IMR-90 (cell line): ENCODE measurements at regions not wholly inside any gene's neighbourhood (a gene's known extent, or its start where the extent isn't known, plus 50 kb on each side); places are given as distances from the start of the nearest gene placed in this dataset.

ENCODE experiments used
- ATAC-seq: fragments of 200-7000 bp; cut with Tn5 transposase; 2 replicates; pipeline ENCODE4 v1.9.1; 2020; ENCODE audit warnings: low read depth, mild to moderate bottlenecking, moderate library complexity
- BruUV-seq: library from RNA; stranded (reverse); fragments of 400-500 nt; replicated peaks from 2 replicates; lab custom pipeline; 2021; lab: Mats Ljungman, UMichigan
- CTCF ChIA-PET: fragments of 300-600 bp; formaldehyde crosslinking; extraction: SDS; loops from one replicate; lab custom pipeline; 2021; ENCODE audit warnings: antibody characterized with exemption; lab: Yijun Ruan, JAX
- POLR2A ChIA-PET: fragments of 300-600 bp; sonication (Branson Sonifier 250); formaldehyde crosslinking; loops from one replicate; lab custom pipeline; 2022; ENCODE audit warnings: antibody characterized with exemption; ENCODE audit not compliant: unreplicated experiment; lab: Charles Lee
- DNase-seq: peaks from one replicate; pipeline ENCODE4 v3.0.0; 2013
- H2AFZ ChIP-seq: replicated peaks from 2 replicates; pipeline ENCODE3; 2013; ENCODE audit warnings: low read length, mild to moderate bottlenecking; ENCODE audit not compliant: poor library complexity
- H2AK5ac ChIP-seq: 2 replicates; pipeline ENCODE4 v1.6.1; 2013; ENCODE audit warnings: low read depth, low read length, inconsistent platforms
- H2AK9ac ChIP-seq: replicated peaks from 2 replicates; pipeline ENCODE3; 2013; ENCODE audit warnings: mild to moderate bottlenecking, low read depth, low read length, moderate library complexity; ENCODE audit not compliant: poor library complexity
- H2BK120ac ChIP-seq: 2 replicates; pipeline ENCODE4 v1.6.1; 2013; ENCODE audit warnings: low read depth, low read length, inconsistent platforms
- H2BK15ac ChIP-seq: 3 replicates; pipeline ENCODE4 v1.6.1; 2013; ENCODE audit warnings: low read depth, low read length, inconsistent platforms
- H2BK20ac ChIP-seq: 2 replicates; pipeline ENCODE4 v1.6.1; 2013; ENCODE audit warnings: low read depth, mild to moderate bottlenecking, inconsistent platforms, low read length, moderate library complexity
- H2BK5ac ChIP-seq: 2 replicates; pipeline ENCODE4 v1.6.1; 2013; ENCODE audit warnings: mild to moderate bottlenecking, low read depth, low read length, inconsistent platforms; ENCODE audit not compliant: poor library complexity, severe bottlenecking
- H3K14ac ChIP-seq: replicated peaks from 2 replicates; pipeline ENCODE4 v1.6.1; 2013; ENCODE audit warnings: low read depth, low read length, inconsistent platforms
- H3K18ac ChIP-seq: 2 replicates; pipeline ENCODE4 v1.6.1; 2013; ENCODE audit warnings: low read depth, low read length, control low read depth
- H3K23ac ChIP-seq: 2 replicates; pipeline ENCODE4 v1.6.1; 2013; ENCODE audit warnings: low read depth, low read length, inconsistent platforms
- H3K27ac ChIP-seq: 2 replicates; pipeline ENCODE4 v1.5.1; 2013; ENCODE audit warnings: mild to moderate bottlenecking, control low read depth, low read length; ENCODE audit not compliant: insufficient read depth
- H3K27me3 ChIP-seq: 2 replicates; pipeline ENCODE4 v1.6.1; 2013; ENCODE audit warnings: low read length; ENCODE audit not compliant: control insufficient read depth, insufficient read depth
- H3K36me3 ChIP-seq: 2 replicates; pipeline ENCODE4 v1.6.1; 2013; ENCODE audit warnings: low read length, mixed read lengths; ENCODE audit not compliant: control insufficient read depth, insufficient read depth
- H3K4ac ChIP-seq: 2 replicates; pipeline ENCODE4 v1.6.1; 2013; ENCODE audit warnings: low read depth, low read length, inconsistent platforms
- H3K4me1 ChIP-seq: 2 replicates; pipeline ENCODE4 v1.6.1; 2013; ENCODE audit warnings: low read length, mixed read lengths; ENCODE audit not compliant: control insufficient read depth, insufficient read depth
- H3K4me2 ChIP-seq: 2 replicates; pipeline ENCODE4 v1.6.1; 2013; ENCODE audit warnings: low read depth, mild to moderate bottlenecking, control low read depth, low read length, moderate library complexity
- H3K4me3 ChIP-seq: 2 replicates; pipeline ENCODE4 v1.5.1; 2013; ENCODE audit warnings: low read depth, mild to moderate bottlenecking, control low read depth, low read length, moderate library complexity; ENCODE audit not compliant: insufficient read depth
- H3K56ac ChIP-seq: 2 replicates; pipeline ENCODE4 v1.6.1; 2013; ENCODE audit warnings: low read length, inconsistent platforms; ENCODE audit not compliant: insufficient read depth; ENCODE audit errors: extremely low read depth
- H3K79me1 ChIP-seq, 2 experiments: 2 replicates each; pipeline ENCODE4 v1.6.1; 2013; ENCODE audit warnings: low read length in 2 of 2, inconsistent platforms in 1 of 2, low read depth in 1 of 2
- H3K9ac ChIP-seq: 2 replicates; pipeline ENCODE4 v1.6.1; 2013; ENCODE audit warnings: low read depth, low read length, control low read depth
- H3K9me1 ChIP-seq: 2 replicates; pipeline ENCODE4 v1.6.1; 2013; ENCODE audit warnings: low read length, inconsistent platforms; ENCODE audit not compliant: insufficient read depth
- H3K9me3 ChIP-seq: 2 replicates; pipeline ENCODE4 v1.6.1; 2013; ENCODE audit warnings: low read length; ENCODE audit not compliant: control insufficient read depth, insufficient read depth
- H4K20me1 ChIP-seq: 2 replicates; pipeline ENCODE4 v1.6.1; 2013; ENCODE audit warnings: low read length, inconsistent platforms; ENCODE audit not compliant: insufficient read depth
- H4K5ac ChIP-seq: 2 replicates; pipeline ENCODE4 v1.6.1; 2013; ENCODE audit warnings: mild to moderate bottlenecking, low read depth, low read length, control low read depth
- H4K8ac ChIP-seq, 2 experiments: 2 replicates each; pipeline ENCODE4 v1.6.1; 2013; ENCODE audit warnings: low read depth in 2 of 2, low read length in 2 of 2, control low read depth in 1 of 2, inconsistent platforms in 1 of 2
- H4K91ac ChIP-seq: 2 replicates; pipeline ENCODE4 v1.6.1; 2013; ENCODE audit warnings: low read depth, low read length, inconsistent platforms; ENCODE audit not compliant: insufficient read depth
- CTCF ChIP-seq: conservative IDR thresholded peaks from 2 replicates; pipeline ENCODE4 v1.5.1; 2012; ENCODE audit warnings: mild to moderate bottlenecking, low read depth, low read length, improper control_type of control experiment
- MAFK ChIP-seq: IDR thresholded peaks from 2 replicates; pipeline ENCODE4 v1.6.1; 2012; ENCODE audit warnings: low read depth, low read length, improper control_type of control experiment
- RAD21 ChIP-seq: IDR thresholded peaks from 2 replicates; pipeline ENCODE4 v1.6.1; 2012; ENCODE audit warnings: low read length, improper control_type of control experiment
- RCOR1 ChIP-seq: IDR thresholded peaks from 2 replicates; pipeline ENCODE4 v1.6.1; 2012; ENCODE audit warnings: mild to moderate bottlenecking, low read length, improper control_type of control experiment; ENCODE audit not compliant: insufficient replicate concordance
- SMC3 ChIP-seq: fragments of 150-350 bp; IDR thresholded peaks from 2 replicates; pipeline ENCODE4 v1.6.1; 2016; ENCODE audit warnings: low read depth, mild to moderate bottlenecking, antibody characterized with exemption, low read length, moderate library complexity
- WGBS, 2 experiments: methylation state at CpG; one replicate each; pipeline versions ENCODE4 v1.1.5 to v1.1.7; 2013; ENCODE audit warnings: missing lambda C conversion rate in 2 of 2; ENCODE audit not compliant: insufficient read length in 1 of 2; ENCODE audit errors: extremely low coverage in 2 of 2; 5-methylcytosine and 5-hydroxymethylcytosine counted together
- dilution Hi-C: fragments of 300-500 bp; cut with HindIII; formaldehyde crosslinking; loops from one replicate; pipeline ENCODE4 v1.14.3; 2018; ENCODE audit warnings: low sequenced_read_pairs; ENCODE audit not compliant: unreplicated experiment
- in situ Hi-C: fragments of 300-500 bp; cut with MboI; formaldehyde crosslinking; loops from 3 replicates; pipeline ENCODE4 v1.14.3; 2019; ENCODE audit warnings: low sequenced_read_pairs, inconsistent platforms, mixed read lengths
- intact Hi-C: fragments of 100-400 bp; cut with micrococcal nuclease; formaldehyde crosslinking; loops from 2 replicates; pipeline ENCODE4 v1.10.0; 2022

- CTCF ChIA-PET = no interaction called here
These were observed 255.1 kb upstream of the CXCR4 start for GRCh38 chr2:136373029-136373428.

More at GRCh38 chr2:136373029-136373428, 255.1 kb upstream of the CXCR4 start:
- no peak for DNase-seq
- Histone ChIP-seq H4K20me1 (no peaks in the 10 kb centered on the region), H3K9me3 (no peaks in the 10 kb centered on the region), H4K5ac (no peak overlapping the region), H3K4me1 (no peaks in the 10 kb centered on the region), H4K8ac (no peak overlapping the region), H3K9me1 (no peaks in the 10 kb centered on the region), H2AK9ac (no peak overlapping the region), H2AK5ac (no peak overlapping the region), H3K4ac (no peak overlapping the region), H3K27ac (no peak overlapping the region), H3K4me3 (no peak overlapping the region), H3K79me1 (no peaks in the 10 kb centered on the region), H2BK5ac (no peak overlapping the region), H3K27me3 (no peaks in the 10 kb centered on the region), H2BK15ac (no peak overlapping the region), H3K14ac (no peak overlapping the region), H3K56ac (no peak overlapping the region), H4K91ac (no peak overlapping the region), H3K18ac (no peak overlapping the region), H3K4me2 (no peak overlapping the region), H3K9ac (no peak overlapping the region), H3K36me3 (no peaks in the 10 kb centered on the region), H2BK120ac (no peak overlapping the region), H2AFZ (no peak overlapping the region), H2BK20ac (no peak overlapping the region), H3K23ac (no peak overlapping the region)
- no peak for ATAC-seq
- BruUV-seq = no TSS peak
- intact Hi-C loops (no loop called here), dilution Hi-C loops (no loop called here), in situ Hi-C loops (no loop called here)
- POLR2A ChIA-PET = no interaction called here
- WGBS, 2 experiments = no CpG with 5 or more reads among the region's 1 CpG
- TF ChIP-seq MAFK (no peak), RCOR1 (no peak), RAD21 (no peak), CTCF (no peak), SMC3 (no peak)
